ENCODE measurements at regions not wholly inside any gene's neighbourhood (a gene's known extent, or its start where the extent isn't known, plus 50 kb on each side); places are given as distances from the start of the nearest gene placed in this dataset.
A peak's percentile ranks its signal among the peaks of the same experiment; 100 is the strongest.

- Mint-ChIP-seq H3K27me3 (peaks cover 3 to 4% of the 10 kb centered on the region in 2 donors), H3K9me3 (peaks cover 16 to 32% (median 22%) of the 10 kb centered on the region in 5 donors), H3K4me1 (no peaks in the 10 kb centered on the region), H3K36me3 (peaks cover 0 to 35% (median 2%) of the 10 kb centered on the region in 3 donors), H3K27ac (peak overlapping the region in 1 of 8 donors; percentile 7), H3K4me3 (no peak overlapping the region)
- Histone ChIP-seq H3K4me3 (ENCODE audit: low read length) (no peak overlapping the region), H3K4me1 (ENCODE audit: insufficient read depth, low read length) (no peaks in the 10 kb centered on the region), H3K27me3 (ENCODE audit: insufficient read depth, low read length, poor library complexity, severe bottlenecking) (no peaks in the 10 kb centered on the region), H3K36me3 (ENCODE audit: insufficient read depth, low read length) (no peaks in the 10 kb centered on the region), H3K9me3 (ENCODE audit: low read length) (no peaks in the 10 kb centered on the region), H3K27ac (ENCODE audit: low read depth, low read length) (no peak overlapping the region)
- CTCF ChIA-PET: no interaction called here
- POLR2A ChIA-PET: no interaction called here
- no peak for DNase-seq
These were observed 205.2 kb upstream of the TMEM260 start for GRCh38 chr14:56374421-56374820.

- peaks cover under 1 to 5% (median 3%) of the 10 kb centered on the region in 5 donors for H3K9me3 Mint-ChIP-seq
- Histone ChIP-seq H3K27ac (ENCODE audit: low read depth, low read length) (no peak overlapping the region), H3K27me3 (ENCODE audit: insufficient read depth, low read length, poor library complexity, severe bottlenecking) (no peaks in the 10 kb centered on the region), H3K36me3 (ENCODE audit: insufficient read depth, low read length) (no peaks in the 10 kb centered on the region), H3K4me3 (ENCODE audit: low read length) (no peak overlapping the region), H3K4me1 (ENCODE audit: insufficient read depth, low read length) (no peaks in the 10 kb centered on the region), H3K9me3 (ENCODE audit: low read length) (no peaks in the 10 kb centered on the region)
- H3K27ac Mint-ChIP-seq: no peak overlapping the region
- POLR2A ChIA-PET: no interaction called here
- H3K27me3 Mint-ChIP-seq: no peaks in the 10 kb centered on the region
- no peaks in the 10 kb centered on the region for H3K4me1 Mint-ChIP-seq
- H3K4me3 Mint-ChIP-seq: no peak overlapping the region
- H3K36me3 Mint-ChIP-seq: peaks cover 0 to 4% (median 2%) of the 10 kb centered on the region in 3 donors
- CTCF ChIA-PET: no interaction called here
- no peak for DNase-seq
These were observed 201.6 kb upstream of the TMEM260 start for GRCh38 chr14:56378046-56378445.

GRCh38 chr14:56378475-56378877 lies 201.1 kb upstream of the TMEM260 start:
- no peaks in the 10 kb centered on the region for H3K27me3 Mint-ChIP-seq
- H3K9me3 Mint-ChIP-seq: peaks cover 0 to 6% (median 2%) of the 10 kb centered on the region in 5 donors

GRCh38 chr14:56379956-56380355 lies 199.6 kb upstream of the TMEM260 start:
- H3K4me3 ChIP-seq (ENCODE audit: low read length): no peak overlapping the region
- DNase-seq: no peak
- CTCF ChIA-PET: no interaction called here
- no peak overlapping the region for H3K27ac ChIP-seq (ENCODE audit: low read depth, low read length)
- no peaks in the 10 kb centered on the region for H3K4me1 ChIP-seq (ENCODE audit: insufficient read depth, low read length)
- no peak overlapping the region for H3K27ac Mint-ChIP-seq
- peaks cover 0 to 21% (median 7%) of the 10 kb centered on the region in 5 donors for H3K9me3 Mint-ChIP-seq
- POLR2A ChIA-PET: no interaction called here
- peaks cover 0 to 1% of the 10 kb centered on the region in 2 donors for H3K27me3 Mint-ChIP-seq
- no peaks in the 10 kb centered on the region for H3K27me3 ChIP-seq (ENCODE audit: insufficient read depth, low read length, poor library complexity, severe bottlenecking)
- H3K36me3 ChIP-seq (ENCODE audit: insufficient read depth, low read length): no peaks in the 10 kb centered on the region
- peaks cover 0 to 13% (median 0%) of the 10 kb centered on the region in 3 donors for H3K36me3 Mint-ChIP-seq
- no peaks in the 10 kb centered on the region for H3K9me3 ChIP-seq (ENCODE audit: low read length)
- H3K4me3 Mint-ChIP-seq: no peak overlapping the region
- no peaks in the 10 kb centered on the region for H3K4me1 Mint-ChIP-seq

More at GRCh38 chr14:56378475-56378877, 201.1 kb upstream of the TMEM260 start:
- Mint-ChIP-seq H3K27ac (no peak overlapping the region), H3K4me3 (no peak overlapping the region), H3K36me3 (peaks cover 0 to 4% (median 2%) of the 10 kb centered on the region in 3 donors), H3K4me1 (no peaks in the 10 kb centered on the region)
- no peaks in the 10 kb centered on the region for H3K36me3 ChIP-seq (ENCODE audit: insufficient read depth, low read length)
- no peaks in the 10 kb centered on the region for H3K9me3 ChIP-seq (ENCODE audit: low read length)
- CTCF ChIA-PET: no interaction called here
- no peak overlapping the region for H3K4me3 ChIP-seq (ENCODE audit: low read length)
- no peaks in the 10 kb centered on the region for H3K27me3 ChIP-seq (ENCODE audit: insufficient read depth, low read length, poor library complexity, severe bottlenecking)
- POLR2A ChIA-PET: no interaction called here
- no peak for DNase-seq
- no peaks in the 10 kb centered on the region for H3K4me1 ChIP-seq (ENCODE audit: insufficient read depth, low read length)
- no peak overlapping the region for H3K27ac ChIP-seq (ENCODE audit: low read depth, low read length)

- Mint-ChIP-seq H3K36me3 (peaks cover 0 to 49% (median 3%) of the 10 kb centered on the region in 3 donors), H3K9me3 (peaks cover 16 to 40% (median 22%) of the 10 kb centered on the region in 5 donors), H3K4me1 (no peaks in the 10 kb centered on the region), H3K4me3 (no peak overlapping the region), H3K27me3 (peaks cover 6 to 7% of the 10 kb centered on the region in 2 donors), H3K27ac (no peak overlapping the region)
- Histone ChIP-seq H3K9me3 (ENCODE audit: low read length) (no peaks in the 10 kb centered on the region), H3K36me3 (ENCODE audit: insufficient read depth, low read length) (no peaks in the 10 kb centered on the region), H3K4me3 (ENCODE audit: low read length) (no peak overlapping the region), H3K27ac (ENCODE audit: low read depth, low read length) (no peak overlapping the region), H3K27me3 (ENCODE audit: insufficient read depth, low read length, poor library complexity, severe bottlenecking) (no peaks in the 10 kb centered on the region), H3K4me1 (ENCODE audit: insufficient read depth, low read length) (no peaks in the 10 kb centered on the region)
- DNase-seq: no peak
- CTCF ChIA-PET: no interaction called here
- POLR2A ChIA-PET: no interaction called here
These were observed 193.6 kb upstream of the TMEM260 start for GRCh38 chr14:56386024-56386423.

GRCh38 chr14:56390859-56391258 lies 188.7 kb upstream of the TMEM260 start:
- peaks cover 8 to 13% of the 10 kb centered on the region in 2 donors for H3K27me3 Mint-ChIP-seq
- H3K4me1 Mint-ChIP-seq: no peaks in the 10 kb centered on the region
- no peak for DNase-seq
- Histone ChIP-seq H3K36me3 (ENCODE audit: insufficient read depth, low read length) (no peaks in the 10 kb centered on the region), H3K27me3 (ENCODE audit: insufficient read depth, low read length, poor library complexity, severe bottlenecking) (no peaks in the 10 kb centered on the region), H3K4me3 (ENCODE audit: low read length) (no peak overlapping the region), H3K9me3 (ENCODE audit: low read length) (no peaks in the 10 kb centered on the region), H3K27ac (ENCODE audit: low read depth, low read length) (no peak overlapping the region), H3K4me1 (ENCODE audit: insufficient read depth, low read length) (no peaks in the 10 kb centered on the region)
- no peak overlapping the region for H3K4me3 Mint-ChIP-seq
- CTCF ChIA-PET: interaction anchor here (1.1 kb wide), 1 partner anchor 8 kb away, joined by 3 read pairs; no protein-coding TSS in a partner anchor
- H3K27ac Mint-ChIP-seq: no peak overlapping the region
- POLR2A ChIA-PET: no interaction called here
- H3K36me3 Mint-ChIP-seq: peaks cover 0 to 40% (median 3%) of the 10 kb centered on the region in 3 donors
- H3K9me3 Mint-ChIP-seq: peaks cover 7 to 18% (median 13%) of the 10 kb centered on the region in 5 donors

GRCh38 chr14:56394826-56395530 lies 184.6 kb upstream of the TMEM260 start:
- Histone ChIP-seq H3K4me3 (ENCODE audit: low read length) (no peak overlapping the region), H3K27me3 (ENCODE audit: insufficient read depth, low read length, poor library complexity, severe bottlenecking) (no peaks in the 10 kb centered on the region), H3K9me3 (ENCODE audit: low read length) (no peaks in the 10 kb centered on the region), H3K36me3 (ENCODE audit: insufficient read depth, low read length) (no peaks in the 10 kb centered on the region), H3K4me1 (ENCODE audit: insufficient read depth, low read length) (no peaks in the 10 kb centered on the region), H3K27ac (ENCODE audit: low read depth, low read length) (no peak overlapping the region)
- Mint-ChIP-seq H3K4me1 (no peaks in the 10 kb centered on the region), H3K27ac (no peak overlapping the region), H3K36me3 (peaks cover 0 to 10% (median 0%) of the 10 kb centered on the region in 3 donors), H3K9me3 (peaks cover 0 to 4% (median 0%) of the 10 kb centered on the region in 5 donors), H3K27me3 (peaks cover 2 to 7% of the 10 kb centered on the region in 2 donors), H3K4me3 (no peak overlapping the region)
- POLR2A ChIA-PET: no interaction called here
- DNase-seq: no peak
- CTCF ChIA-PET: no interaction called here

- no peaks in the 10 kb centered on the region for H3K4me1 Mint-ChIP-seq
- H3K4me3 Mint-ChIP-seq: no peak overlapping the region
- peaks cover 0 to 5% (median 0%) of the 10 kb centered on the region in 3 donors for H3K36me3 Mint-ChIP-seq
- ChIA-PET POLR2A (no interaction called here), CTCF (no interaction called here)
- Histone ChIP-seq H3K9me3 (ENCODE audit: low read length) (no peaks in the 10 kb centered on the region), H3K36me3 (ENCODE audit: insufficient read depth, low read length) (no peaks in the 10 kb centered on the region), H3K4me1 (ENCODE audit: insufficient read depth, low read length) (no peaks in the 10 kb centered on the region), H3K27me3 (ENCODE audit: insufficient read depth, low read length, poor library complexity, severe bottlenecking) (no peaks in the 10 kb centered on the region), H3K27ac (ENCODE audit: low read depth, low read length) (no peak overlapping the region), H3K4me3 (ENCODE audit: low read length) (no peak overlapping the region)
- no peak overlapping the region for H3K27ac Mint-ChIP-seq
- peaks cover 3 to 5% of the 10 kb centered on the region in 2 donors for H3K27me3 Mint-ChIP-seq
- no peak for DNase-seq
- peaks cover 0 to 7% (median 3%) of the 10 kb centered on the region in 5 donors for H3K9me3 Mint-ChIP-seq
These were observed 179.3 kb upstream of the TMEM260 start for GRCh38 chr14:56400109-56400825.
